Memory B cell (primary cell): ENCODE measurements at regions not wholly inside any gene's neighbourhood (a gene's known extent, or its start where the extent isn't known, plus 50 kb on each side); places are given as distances from the start of the nearest gene placed in this dataset.

Source experiments
- ATAC-seq: fragments of 150-1000 bp; cut with Tn5 transposase; 2 replicates; pipeline ENCODE4 v1.10.0; 2021; ENCODE audit warnings: low read depth, mild to moderate bottlenecking, moderate library complexity
- DNase-seq, 2 donors: peaks; one replicate each; pipeline ENCODE4 v3.0.0; 2022; ENCODE audit warnings: low spot score in 2 of 2
- H3K27ac Mint-ChIP-seq: one replicate; pipeline ENCODE4 v1.8.0; 2022; ENCODE audit warnings: mild to moderate bottlenecking, moderate library complexity, mixed read lengths
- H3K27me3 Mint-ChIP-seq: one replicate; pipeline ENCODE4 v1.8.0; 2022; ENCODE audit warnings: mixed read lengths
- H3K36me3 Mint-ChIP-seq: one replicate; pipeline ENCODE4 v1.8.0; 2022; ENCODE audit warnings: mild to moderate bottlenecking, mixed read lengths
- H3K4me1 Mint-ChIP-seq: one replicate; pipeline ENCODE4 v1.8.0; 2022; ENCODE audit warnings: mixed read lengths
- H3K4me3 Mint-ChIP-seq: one replicate; pipeline ENCODE4 v1.8.0; 2022; ENCODE audit warnings: mild to moderate bottlenecking, moderate library complexity, mixed read lengths
- H3K9me3 Mint-ChIP-seq: one replicate; pipeline ENCODE4 v1.8.0; 2022; ENCODE audit warnings: mixed read lengths

GRCh38 chr7:41303709-41304108 lies 399.2 kb downstream of the INHBA start:
- peaks cover 4% of the 10 kb centered on the region for H3K9me3 Mint-ChIP-seq
- H3K36me3 Mint-ChIP-seq, result no peaks in the 10 kb centered on the region
- H3K4me1 Mint-ChIP-seq, result no peaks in the 10 kb centered on the region
- ATAC-seq (no peak), DNase-seq (no peak)
- H3K4me3 Mint-ChIP-seq, result no peak overlapping the region
- no peak overlapping the region for H3K27ac Mint-ChIP-seq
- peaks cover 2% of the 10 kb centered on the region for H3K27me3 Mint-ChIP-seq

- H3K4me3 Mint-ChIP-seq, result no peak overlapping the region
- no peaks in the 10 kb centered on the region for H3K27me3 Mint-ChIP-seq
- no peak overlapping the region for H3K27ac Mint-ChIP-seq
- no peaks in the 10 kb centered on the region for H3K36me3 Mint-ChIP-seq
- ATAC-seq (no peak), DNase-seq (no peak)
- no peaks in the 10 kb centered on the region for H3K4me1 Mint-ChIP-seq
- peaks cover 2% of the 10 kb centered on the region for H3K9me3 Mint-ChIP-seq
These were observed 404.5 kb downstream of the INHBA start for GRCh38 chr7:41298409-41298808.

- DNase-seq (no peak), ATAC-seq (no peak)
- no peaks in the 10 kb centered on the region for H3K27me3 Mint-ChIP-seq
- no peaks in the 10 kb centered on the region for H3K36me3 Mint-ChIP-seq
- no peak overlapping the region for H3K27ac Mint-ChIP-seq
- peaks cover 2% of the 10 kb centered on the region for H3K9me3 Mint-ChIP-seq
- H3K4me3 Mint-ChIP-seq, result no peak overlapping the region
- no peaks in the 10 kb centered on the region for H3K4me1 Mint-ChIP-seq
These were observed 405.7 kb downstream of the INHBA start for GRCh38 chr7:41297166-41297565.

- no peak for DNase-seq
- Mint-ChIP-seq H3K36me3 (no peaks in the 10 kb centered on the region), H3K4me1 (no peaks in the 10 kb centered on the region), H3K27me3 (no peaks in the 10 kb centered on the region), H3K4me3 (no peak overlapping the region), H3K27ac (no peak overlapping the region), H3K9me3 (no peaks in the 10 kb centered on the region)
- no peak for ATAC-seq
These were observed 407.5 kb downstream of the INHBA start for GRCh38 chr7:41295455-41295815.

- ATAC-seq (no peak), DNase-seq (no peak)
- Mint-ChIP-seq H3K4me1 (no peaks in the 10 kb centered on the region), H3K4me3 (no peak overlapping the region), H3K36me3 (no peaks in the 10 kb centered on the region), H3K9me3 (no peaks in the 10 kb centered on the region), H3K27me3 (no peaks in the 10 kb centered on the region), H3K27ac (no peak overlapping the region)
These were observed 408.1 kb downstream of the INHBA start for GRCh38 chr7:41294556-41295454.

- no peak overlapping the region for H3K4me3 Mint-ChIP-seq
- H3K27ac Mint-ChIP-seq, result no peak overlapping the region
- no peaks in the 10 kb centered on the region for H3K4me1 Mint-ChIP-seq
- DNase-seq, result no peak
- H3K9me3 Mint-ChIP-seq, result peaks cover 1% of the 10 kb centered on the region
- H3K36me3 Mint-ChIP-seq, result no peaks in the 10 kb centered on the region
- H3K27me3 Mint-ChIP-seq, result no peaks in the 10 kb centered on the region
- ATAC-seq, result no peak
These were observed 410.4 kb downstream of the INHBA start for GRCh38 chr7:41292487-41292886.

- Mint-ChIP-seq H3K27ac (no peak overlapping the region), H3K27me3 (peaks cover 3% of the 10 kb centered on the region), H3K4me1 (no peaks in the 10 kb centered on the region), H3K36me3 (no peaks in the 10 kb centered on the region), H3K4me3 (no peak overlapping the region), H3K9me3 (peaks cover 5% of the 10 kb centered on the region)
- DNase-seq, result no peak
- ATAC-seq, result no peak
These were observed 415.1 kb downstream of the INHBA start for GRCh38 chr7:41287559-41288335.

GRCh38 chr7:41280491-41280890 lies 422.4 kb downstream of the INHBA start:
- Mint-ChIP-seq H3K27ac (no peak overlapping the region), H3K4me3 (no peak overlapping the region), H3K4me1 (no peaks in the 10 kb centered on the region), H3K9me3 (no peaks in the 10 kb centered on the region), H3K36me3 (no peaks in the 10 kb centered on the region), H3K27me3 (peaks cover 4% of the 10 kb centered on the region)
- no peak for DNase-seq
- ATAC-seq, result no peak

GRCh38 chr7:41277561-41277960 lies 425.3 kb downstream of the INHBA start:
- H3K9me3 Mint-ChIP-seq, result no peaks in the 10 kb centered on the region
- no peak for DNase-seq

GRCh38 chr7:41275255-41275654 lies 427.6 kb downstream of the INHBA start:
- H3K27ac Mint-ChIP-seq, result no peak overlapping the region

More at GRCh38 chr7:41277561-41277960, 425.3 kb downstream of the INHBA start:
- no peak for ATAC-seq
- Mint-ChIP-seq H3K27ac (no peak overlapping the region), H3K4me3 (no peak overlapping the region), H3K4me1 (no peaks in the 10 kb centered on the region), H3K27me3 (peaks cover 3% of the 10 kb centered on the region), H3K36me3 (no peaks in the 10 kb centered on the region)

GRCh38 chr7:41274179-41274578 lies 428.7 kb downstream of the INHBA start:
- Mint-ChIP-seq H3K4me1 (no peaks in the 10 kb centered on the region), H3K4me3 (no peak overlapping the region), H3K27ac (no peak overlapping the region), H3K36me3 (no peaks in the 10 kb centered on the region), H3K27me3 (peaks cover 2% of the 10 kb centered on the region), H3K9me3 (no peaks in the 10 kb centered on the region)
- DNase-seq (no peak), ATAC-seq (no peak)

More at GRCh38 chr7:41275255-41275654, 427.6 kb downstream of the INHBA start:
- Mint-ChIP-seq H3K36me3 (no peaks in the 10 kb centered on the region), H3K4me3 (no peak overlapping the region), H3K9me3 (no peaks in the 10 kb centered on the region), H3K4me1 (no peaks in the 10 kb centered on the region), H3K27me3 (peaks cover 2% of the 10 kb centered on the region)
- ATAC-seq, result no peak
- no peak for DNase-seq

GRCh38 chr7:41272664-41273063 lies 430.2 kb downstream of the INHBA start:
- H3K4me3 Mint-ChIP-seq, result no peak overlapping the region
- H3K27me3 Mint-ChIP-seq, result peaks cover 2% of the 10 kb centered on the region
- no peaks in the 10 kb centered on the region for H3K9me3 Mint-ChIP-seq
- DNase-seq, result no peak
- H3K27ac Mint-ChIP-seq, result no peak overlapping the region
- H3K4me1 Mint-ChIP-seq, result no peaks in the 10 kb centered on the region
- H3K36me3 Mint-ChIP-seq, result no peaks in the 10 kb centered on the region
- no peak for ATAC-seq

GRCh38 chr7:41268878-41269277 lies 434.0 kb downstream of the INHBA start:
- Mint-ChIP-seq H3K9me3 (no peaks in the 10 kb centered on the region), H3K4me3 (no peak overlapping the region), H3K36me3 (no peaks in the 10 kb centered on the region), H3K4me1 (no peaks in the 10 kb centered on the region), H3K27ac (no peak overlapping the region), H3K27me3 (peaks cover 2% of the 10 kb centered on the region)
- ATAC-seq (no peak), DNase-seq (no peak)

GRCh38 chr7:41261080-41261479 lies 441.8 kb downstream of the INHBA start:
- Mint-ChIP-seq H3K27me3 (peaks cover under 1% of the 10 kb centered on the region), H3K27ac (no peak overlapping the region), H3K4me3 (no peak overlapping the region), H3K4me1 (no peaks in the 10 kb centered on the region), H3K9me3 (no peaks in the 10 kb centered on the region), H3K36me3 (no peaks in the 10 kb centered on the region)
- DNase-seq (no peak), ATAC-seq (no peak)
